HG02623 (cell line): ENCODE measurements at regions not wholly inside any gene's neighbourhood (a gene's known extent, or its start where the extent isn't known, plus 50 kb on each side); places are given as distances from the start of the nearest gene placed in this dataset.
"Not testable (repeated sequence)": the region's sequence is repeated elsewhere in the genome, so short reads cannot be mapped to it uniquely, and the experiment has no call there.

Source experiments
- ATAC-seq: cut with Tn5 transposase; IDR thresholded peaks from one replicate; pipeline ENCODE4 v1.9.1; 2021; ENCODE audit warnings: moderate library complexity; ENCODE audit not compliant: unreplicated experiment

DNA sequence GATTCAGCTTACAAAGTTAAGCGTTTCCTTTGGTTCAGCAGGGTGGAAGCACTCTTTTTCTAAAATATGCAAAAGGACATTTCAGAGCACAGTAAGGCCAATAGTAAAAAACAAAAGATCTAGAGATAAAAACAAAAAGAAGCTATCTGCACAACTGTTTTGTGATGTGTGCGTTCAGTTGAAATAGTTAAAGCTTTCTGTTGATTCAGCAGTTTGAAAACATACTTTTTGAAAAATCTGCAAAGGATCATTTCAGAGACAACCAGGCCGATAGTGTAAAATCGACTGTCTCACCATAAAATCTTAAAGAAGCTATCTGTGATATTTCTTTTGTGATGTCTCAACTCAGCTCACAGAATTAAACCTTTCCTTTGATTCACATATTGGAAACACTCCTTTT is 300.0 kb upstream of the ALG10B start:
- ATAC-seq = no peak

DNA sequence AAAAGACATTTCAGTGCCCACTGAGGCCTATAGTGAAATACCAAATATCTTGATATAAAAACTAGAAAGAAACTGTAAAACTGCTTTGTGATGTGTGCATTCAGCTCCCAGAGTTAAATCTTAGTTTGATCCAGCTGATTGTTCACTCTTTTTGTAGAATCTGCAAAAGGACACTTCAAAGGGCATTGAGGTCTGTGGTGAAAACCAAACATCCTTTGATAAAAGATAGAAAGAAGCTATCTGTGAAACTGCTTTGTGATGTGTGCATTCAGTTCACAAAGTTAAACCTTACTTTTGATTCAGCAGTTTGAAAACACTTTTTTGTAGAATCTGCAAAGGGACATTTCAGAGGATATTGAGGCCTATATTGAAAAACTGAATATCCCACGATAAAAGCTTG is 290.7 kb upstream of the ALG10B start:
- no peak for ATAC-seq

GRCh38 chr12:38053113-38053512 is 263.5 kb upstream of the ALG10B start:
- ATAC-seq = no peak

GRCh38 chr12:38053655-38054464 is 262.7 kb upstream of the ALG10B start:
- ATAC-seq = no peak

DNA sequence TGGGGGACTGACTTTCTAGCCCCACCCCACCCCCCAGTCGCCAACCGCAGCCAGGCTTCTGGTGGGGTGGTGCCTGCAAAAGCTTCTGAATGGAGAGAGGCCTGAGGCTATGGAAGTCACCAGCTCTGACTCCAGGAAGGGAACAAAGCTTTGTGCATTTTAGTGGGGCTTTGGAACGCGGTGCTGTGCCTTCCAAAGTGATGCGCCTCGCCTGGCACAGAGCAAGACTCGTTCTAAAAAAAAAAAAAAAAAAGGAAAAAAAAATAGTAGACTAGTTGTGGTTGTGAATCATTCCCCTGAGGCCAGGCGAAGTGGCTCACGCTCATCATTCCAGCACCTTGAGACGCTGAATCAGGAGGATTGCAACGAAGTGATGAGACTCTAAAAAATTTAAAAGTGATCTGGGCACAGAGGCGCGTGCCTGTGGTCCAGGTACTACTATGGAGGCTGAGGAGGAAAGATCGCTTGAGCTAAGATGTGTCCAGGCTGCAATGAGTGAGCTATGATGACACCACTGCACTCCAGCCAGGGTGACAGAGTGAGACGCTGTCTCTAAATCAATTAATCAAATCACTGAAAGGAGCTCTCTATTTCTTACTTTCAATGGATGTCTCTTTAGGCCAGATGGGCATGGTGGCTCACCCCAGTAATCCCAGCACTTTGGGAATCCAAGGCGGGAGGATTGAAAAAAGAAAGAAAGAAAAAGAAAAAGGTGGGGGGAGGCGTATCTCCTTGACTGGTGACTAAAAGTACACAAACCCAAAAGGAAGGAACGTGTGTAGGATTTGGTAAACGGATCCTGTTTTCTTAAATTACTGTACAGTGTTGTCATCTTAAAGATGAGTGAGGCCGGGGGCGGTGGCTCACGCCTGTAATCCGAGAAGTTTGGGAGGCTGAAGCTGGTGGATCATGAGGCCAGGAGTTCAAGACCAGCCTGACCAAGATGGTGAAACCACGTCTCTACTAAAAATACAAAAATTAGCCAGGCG is 259.6 kb upstream of the ALG10B start:
- ATAC-seq = no peak

GRCh38 chr12:38099686-38100085 is 216.9 kb upstream of the ALG10B start:
- no peak for ATAC-seq

GRCh38 chr12:38101753-38102152 is 214.8 kb upstream of the ALG10B start:
- no peak for ATAC-seq

- no peak for ATAC-seq
Observed at GRCh38 chr12:38102197-38102596, 214.4 kb upstream of the ALG10B start.

GRCh38 chr12:38110026-38110699 is 206.4 kb upstream of the ALG10B start:
- no peak for ATAC-seq

GRCh38 chr12:38113991-38114390 is 202.6 kb upstream of the ALG10B start:
- ATAC-seq = no peak

GRCh38 chr12:38116968-38117367 is 199.6 kb upstream of the ALG10B start:
- ATAC-seq = no peak

- ATAC-seq = no peak
Observed at GRCh38 chr12:38118632-38119031, 197.9 kb upstream of the ALG10B start.

DNA sequence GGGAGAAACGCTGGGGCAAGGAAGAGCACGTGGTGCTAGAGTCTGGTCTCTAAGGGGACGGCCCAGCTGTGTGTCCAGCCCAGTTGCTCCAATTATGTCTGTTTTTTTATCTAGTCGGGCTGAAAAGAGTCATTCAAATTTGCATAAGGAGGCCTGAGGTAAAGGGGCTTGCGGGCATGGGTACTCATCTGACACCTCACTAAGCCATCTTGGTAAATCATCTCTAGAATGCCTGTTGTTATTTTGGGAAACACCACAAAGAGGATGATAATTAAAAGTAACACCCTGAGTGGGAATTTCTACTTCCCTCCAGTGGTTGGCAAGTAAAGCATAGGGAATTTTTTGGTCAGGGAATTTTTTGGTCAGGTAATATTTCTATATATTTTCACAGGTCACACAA is 196.1 kb upstream of the ALG10B start:
- no peak for ATAC-seq

DNA sequence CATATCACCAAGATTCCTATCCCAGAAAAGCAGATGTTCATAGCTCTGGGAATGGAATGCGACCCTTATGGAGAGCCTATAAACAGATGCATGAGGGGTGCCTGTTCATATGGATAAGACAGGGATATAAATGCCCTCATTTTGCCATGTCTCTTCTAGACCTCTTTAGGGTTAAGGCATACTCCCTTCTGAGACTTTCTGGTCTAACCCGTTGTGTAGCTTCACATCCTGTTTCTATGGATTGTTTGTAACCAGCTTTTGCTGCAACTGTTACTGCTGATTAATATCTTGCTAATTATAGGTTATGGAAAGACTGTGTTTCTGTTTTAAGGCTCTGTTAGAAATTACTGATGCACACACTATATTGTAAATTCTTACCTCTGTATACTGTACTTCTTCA is 193.5 kb upstream of the ALG10B start:
- not testable (repeated sequence) for ATAC-seq

DNA sequence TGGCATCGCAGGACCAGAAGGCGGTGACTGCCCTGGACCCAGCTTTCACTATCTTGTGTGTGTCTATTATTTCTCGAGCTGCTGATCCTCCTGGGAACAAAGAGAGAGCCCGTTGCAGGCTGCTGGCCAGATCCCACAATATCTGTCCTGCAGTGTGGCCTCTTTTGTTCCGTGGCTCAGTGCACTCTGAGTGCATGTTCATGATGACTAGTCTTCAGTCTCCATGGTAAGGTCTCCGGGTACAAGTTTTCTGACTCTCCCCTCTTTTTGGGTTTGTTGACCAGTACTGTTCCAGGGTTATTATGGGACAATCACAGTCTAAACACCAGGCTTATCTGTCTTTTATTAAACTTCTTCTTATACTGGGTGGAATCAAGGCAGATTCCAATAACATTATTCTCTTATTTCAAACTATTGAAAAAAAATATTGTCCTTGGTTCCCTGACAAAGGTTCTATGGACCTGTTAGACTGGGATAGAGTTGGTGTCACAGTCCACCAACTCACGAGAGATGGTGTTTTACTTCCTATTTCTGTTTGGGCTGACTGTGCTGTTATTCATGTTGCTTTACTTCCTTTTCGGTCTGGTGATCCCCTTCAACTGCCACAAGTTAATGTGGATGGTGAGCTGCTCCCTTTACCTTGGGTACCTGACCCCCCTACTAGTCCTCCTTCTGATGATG is 192.9 kb upstream of the ALG10B start:
- ATAC-seq = no peak

DNA sequence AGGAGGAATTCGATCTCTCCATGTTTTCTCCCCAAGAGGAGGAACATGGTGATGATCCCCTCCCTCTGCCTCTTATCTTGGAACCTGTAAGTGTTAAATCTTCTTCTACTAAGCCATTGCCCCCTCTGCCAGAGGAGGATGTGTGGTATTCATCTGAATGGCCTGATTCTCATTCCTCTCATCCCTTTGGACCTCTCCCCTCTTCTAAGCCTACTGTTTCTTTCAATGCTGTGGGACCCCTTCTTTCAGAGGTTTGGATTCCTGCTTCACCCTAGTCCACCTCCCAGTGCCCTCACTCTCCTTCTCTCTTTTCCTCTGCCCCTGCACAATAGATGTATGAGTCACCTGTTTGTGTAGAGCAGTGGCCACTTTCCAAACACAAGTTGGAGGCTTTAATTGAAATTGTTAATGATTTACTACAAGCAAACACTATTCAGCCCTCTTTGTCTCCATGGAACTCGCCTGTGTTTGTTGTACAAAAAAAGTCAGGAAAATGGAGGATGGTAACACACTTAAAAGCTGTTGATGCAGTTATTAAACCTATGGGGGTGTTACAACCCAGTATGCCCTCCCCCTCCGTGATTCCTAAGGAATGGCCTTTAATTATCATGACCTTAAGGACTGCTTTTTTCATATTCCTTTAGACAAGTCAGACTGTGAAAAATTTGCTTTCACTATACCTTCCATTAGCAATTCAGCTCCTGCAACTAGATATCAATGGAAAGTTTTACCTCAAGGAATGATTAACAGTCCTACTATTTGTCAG is 192.1 kb upstream of the ALG10B start:
- ATAC-seq = no peak

DNA sequence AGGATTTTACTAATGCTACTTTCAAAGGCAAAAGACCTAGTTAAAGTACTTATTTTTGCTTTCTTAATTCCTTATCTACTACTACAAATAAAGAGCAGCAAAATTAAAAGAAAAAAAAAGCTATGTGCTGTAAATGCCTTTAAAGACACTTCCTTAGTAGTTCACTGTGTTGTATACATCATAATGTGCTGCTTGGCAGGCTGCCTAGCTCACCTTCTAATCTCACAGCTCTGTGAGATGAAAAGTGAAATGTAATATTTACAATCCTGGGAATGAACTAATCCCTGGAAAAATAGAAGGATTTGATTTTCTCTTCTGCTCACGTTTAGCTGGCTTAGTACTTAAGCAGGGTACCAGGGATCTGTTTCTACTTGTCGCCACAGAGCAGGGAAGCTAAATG is 184.4 kb upstream of the ALG10B start:
- ATAC-seq = no peak

GRCh38 chr12:38137287-38137686 is 179.3 kb upstream of the ALG10B start:
- ATAC-seq = no peak

DNA sequence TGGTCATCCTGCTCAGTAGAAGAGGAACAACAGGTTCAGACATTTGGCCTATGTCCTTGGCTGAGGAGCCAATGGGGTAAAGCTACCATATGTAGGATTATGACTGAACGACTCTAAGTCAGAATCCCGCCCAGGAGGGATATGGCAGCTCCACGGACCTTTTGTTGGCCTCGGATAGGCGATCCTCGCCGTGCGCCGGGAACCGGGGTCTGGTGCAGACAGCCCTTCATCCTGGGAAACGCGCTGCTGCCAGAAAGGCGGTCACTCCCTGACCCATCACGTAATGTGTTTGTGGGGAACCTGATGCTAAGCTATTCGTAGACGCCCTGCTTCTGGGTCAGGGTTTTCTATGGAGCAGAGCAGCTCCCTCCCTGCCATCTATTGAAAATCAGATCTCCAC is 178.9 kb upstream of the ALG10B start:
- ATAC-seq = no peak
